ENCODE measurements at regions not wholly inside any gene's neighbourhood (a gene's known extent, or its start where the extent isn't known, plus 50 kb on each side); places are given as distances from the start of the nearest gene placed in this dataset.
"Not testable (repeated sequence)": the region's sequence is repeated elsewhere in the genome, so short reads cannot be mapped to it uniquely, and the experiment has no call there.

- no peaks in the 10 kb centered on the region for H3K36me3 ChIP-seq (ENCODE audit: insufficient read depth, low read depth, low read length)
- peaks cover 92% of the 10 kb centered on the region for H3K9me3 ChIP-seq (ENCODE audit: insufficient read depth, low read depth, low read length)
- H3K4me1 ChIP-seq (ENCODE audit: insufficient read depth, low read length) = no peaks in the 10 kb centered on the region
- H3K4me3 ChIP-seq (ENCODE audit: low read length) = no peak overlapping the region
- H3K27me3 ChIP-seq (ENCODE audit: insufficient read depth, low read length) = no peaks in the 10 kb centered on the region
- H3K9ac ChIP-seq (ENCODE audit: low read depth, low read length) = no peak overlapping the region
- H3K27ac ChIP-seq (ENCODE audit: low read length) = no peak overlapping the region
These were observed 156.1 kb downstream of the OR4M2 start for GRCh38 chr15:22236469-22236868.

GRCh38 chr15:22237891-22238275, 157.6 kb downstream of the OR4M2 start:
- Histone ChIP-seq H3K36me3 (ENCODE audit: insufficient read depth, low read depth, low read length) (no peaks in the 10 kb centered on the region), H3K9me3 (ENCODE audit: insufficient read depth, low read depth, low read length) (peaks cover 88% of the 10 kb centered on the region), H3K27me3 (ENCODE audit: insufficient read depth, low read length) (no peaks in the 10 kb centered on the region), H3K4me1 (ENCODE audit: insufficient read depth, low read length) (no peaks in the 10 kb centered on the region), H3K9ac (ENCODE audit: low read depth, low read length) (no peak overlapping the region), H3K27ac (ENCODE audit: low read length) (no peak overlapping the region), H3K4me3 (ENCODE audit: low read length) (no peak overlapping the region)

- peaks cover 89% of the 10 kb centered on the region for H3K9me3 ChIP-seq (ENCODE audit: insufficient read depth, low read depth, low read length)
- H3K9ac ChIP-seq (ENCODE audit: low read depth, low read length); H3K27me3 ChIP-seq (ENCODE audit: insufficient read depth, low read length); H3K27ac ChIP-seq (ENCODE audit: low read length); H3K4me3 ChIP-seq (ENCODE audit: low read length); H3K4me1 ChIP-seq (ENCODE audit: insufficient read depth, low read length); H3K36me3 ChIP-seq (ENCODE audit: insufficient read depth, low read depth, low read length): not testable (repeated sequence)
These were observed 158.1 kb downstream of the OR4M2 start for GRCh38 chr15:22238276-22238958.

DNA sequence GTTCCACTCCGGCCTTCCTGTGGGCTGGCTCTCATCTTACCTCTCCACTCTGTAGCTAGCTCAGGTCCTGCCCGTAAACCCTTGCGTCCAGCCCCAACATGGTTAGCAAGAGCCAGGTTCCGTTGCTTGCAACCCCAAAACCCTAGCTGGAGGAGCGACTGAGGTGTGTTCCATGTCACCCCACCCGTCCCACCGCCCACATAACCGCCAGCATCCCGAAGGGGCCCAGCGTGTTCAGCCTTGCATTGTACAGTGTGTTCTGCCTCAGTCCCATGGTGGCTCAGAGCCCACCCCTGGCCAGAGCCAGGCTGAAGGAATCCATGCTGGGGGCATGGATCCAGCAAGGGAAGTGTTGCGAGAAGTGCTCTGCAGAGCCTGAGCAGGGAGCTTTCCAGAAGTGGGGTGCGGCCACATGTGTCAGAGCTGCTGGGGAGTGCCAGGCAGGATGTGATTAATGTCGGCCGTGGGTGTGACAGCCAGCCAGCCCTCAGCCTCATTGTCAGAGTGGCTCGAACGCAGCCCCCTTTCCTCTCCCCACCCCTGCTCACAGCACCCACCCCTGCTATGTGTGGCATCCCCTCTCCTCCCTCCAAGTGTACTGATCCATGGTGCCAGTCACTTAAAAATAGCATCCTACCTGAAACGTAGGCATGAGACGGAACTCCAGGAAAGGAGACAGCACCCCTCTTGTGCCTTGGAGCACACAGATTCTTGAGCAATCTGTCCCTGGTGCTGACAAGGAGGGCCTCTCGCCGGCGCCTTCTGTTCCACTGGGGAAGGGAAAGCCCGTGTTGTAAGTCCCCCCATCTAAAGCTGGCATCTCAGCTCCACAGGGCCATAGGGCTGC, 158.9 kb downstream of the OR4M2 start:
- peaks cover 89% of the 10 kb centered on the region for H3K9me3 ChIP-seq (ENCODE audit: insufficient read depth, low read depth, low read length)
- H3K4me1 ChIP-seq (ENCODE audit: insufficient read depth, low read length); H3K36me3 ChIP-seq (ENCODE audit: insufficient read depth, low read depth, low read length); H3K9ac ChIP-seq (ENCODE audit: low read depth, low read length); H3K4me3 ChIP-seq (ENCODE audit: low read length); H3K27ac ChIP-seq (ENCODE audit: low read length); H3K27me3 ChIP-seq (ENCODE audit: insufficient read depth, low read length): not testable (repeated sequence)

DNA sequence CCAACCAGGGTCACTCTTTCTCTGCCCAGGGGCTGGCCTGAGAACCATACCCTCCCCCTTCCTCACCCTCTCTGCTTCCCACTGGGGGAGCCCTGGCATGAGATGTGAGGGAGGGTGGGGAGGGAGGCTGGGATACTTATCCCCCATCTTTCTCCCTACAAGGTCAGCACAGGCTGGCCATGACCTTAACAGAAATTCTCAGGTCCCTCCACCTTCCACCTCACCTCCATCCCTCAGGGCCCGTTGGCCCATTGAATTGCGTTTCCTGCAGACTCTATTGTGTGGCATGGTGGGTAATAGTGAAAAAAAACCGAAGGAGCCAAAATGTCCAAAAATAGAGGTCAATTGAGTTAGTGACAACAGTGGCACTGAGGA, 159.5 kb downstream of the OR4M2 start:
- H3K4me3 ChIP-seq (ENCODE audit: low read length) = no peak overlapping the region
- peaks cover 89% of the 10 kb centered on the region for H3K9me3 ChIP-seq (ENCODE audit: insufficient read depth, low read depth, low read length)
- H3K36me3 ChIP-seq (ENCODE audit: insufficient read depth, low read depth, low read length) = no peaks in the 10 kb centered on the region
- no peaks in the 10 kb centered on the region for H3K4me1 ChIP-seq (ENCODE audit: insufficient read depth, low read length)
- no peak overlapping the region for H3K27ac ChIP-seq (ENCODE audit: low read length)
- no peaks in the 10 kb centered on the region for H3K27me3 ChIP-seq (ENCODE audit: insufficient read depth, low read length)
- no peak overlapping the region for H3K9ac ChIP-seq (ENCODE audit: low read depth, low read length)

DNA sequence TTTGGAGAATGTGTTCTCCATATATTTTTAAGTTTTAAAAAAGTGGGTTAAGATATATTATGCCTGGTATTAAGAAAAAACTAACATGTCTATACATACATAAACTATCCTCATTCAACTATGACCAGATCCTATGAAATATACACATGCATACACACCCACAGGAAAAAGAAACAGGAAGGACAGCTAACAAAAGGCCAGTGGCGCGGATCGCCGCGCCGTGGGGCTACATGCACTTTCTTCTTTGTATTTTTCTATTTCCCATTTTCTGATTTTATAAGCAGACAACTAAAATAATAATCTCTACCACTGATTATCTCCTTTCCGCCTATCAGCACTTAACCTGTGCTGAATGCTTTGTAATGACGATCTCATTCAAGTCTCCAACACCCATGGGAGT, 160.1 kb downstream of the OR4M2 start:
- Histone ChIP-seq H3K9ac (ENCODE audit: low read depth, low read length) (no peak overlapping the region), H3K9me3 (ENCODE audit: insufficient read depth, low read depth, low read length) (peaks cover 87% of the 10 kb centered on the region), H3K4me3 (ENCODE audit: low read length) (no peak overlapping the region), H3K27ac (ENCODE audit: low read length) (no peak overlapping the region), H3K36me3 (ENCODE audit: insufficient read depth, low read depth, low read length) (no peaks in the 10 kb centered on the region), H3K4me1 (ENCODE audit: insufficient read depth, low read length) (no peaks in the 10 kb centered on the region), H3K27me3 (ENCODE audit: insufficient read depth, low read length) (no peaks in the 10 kb centered on the region)

GRCh38 chr15:22240986-22241385, 160.7 kb downstream of the OR4M2 start:
- Histone ChIP-seq H3K4me3 (ENCODE audit: low read length) (no peak overlapping the region), H3K4me1 (ENCODE audit: insufficient read depth, low read length) (no peaks in the 10 kb centered on the region), H3K27me3 (ENCODE audit: insufficient read depth, low read length) (no peaks in the 10 kb centered on the region), H3K9me3 (ENCODE audit: insufficient read depth, low read depth, low read length) (peaks cover 83% of the 10 kb centered on the region), H3K36me3 (ENCODE audit: insufficient read depth, low read depth, low read length) (no peaks in the 10 kb centered on the region), H3K27ac (ENCODE audit: low read length) (no peak overlapping the region), H3K9ac (ENCODE audit: low read depth, low read length) (no peak overlapping the region)

DNA sequence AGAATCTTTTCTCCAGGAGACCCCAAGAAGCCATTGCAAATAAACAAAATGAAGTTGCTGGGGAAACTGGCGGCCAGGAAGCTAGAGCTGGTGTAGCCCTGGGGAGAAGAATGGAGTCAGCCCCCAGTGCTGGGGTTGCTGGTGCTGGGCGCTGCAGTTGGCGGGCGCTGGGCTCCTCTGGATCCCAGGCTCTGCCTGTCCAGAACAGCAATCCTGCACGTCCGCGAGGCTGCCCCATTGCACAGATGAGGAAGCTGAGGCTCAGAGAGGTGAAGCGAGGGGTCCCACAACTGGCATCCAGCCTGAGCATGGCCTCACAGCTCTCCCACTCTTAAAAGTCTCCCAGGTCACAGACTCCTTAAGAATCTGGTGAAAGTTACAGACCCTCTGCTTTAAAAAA, 161.1 kb downstream of the OR4M2 start:
- Histone ChIP-seq H3K9me3 (ENCODE audit: insufficient read depth, low read depth, low read length) (peaks cover 83% of the 10 kb centered on the region), H3K9ac (ENCODE audit: low read depth, low read length) (no peak overlapping the region), H3K27me3 (ENCODE audit: insufficient read depth, low read length) (no peaks in the 10 kb centered on the region), H3K27ac (ENCODE audit: low read length) (no peak overlapping the region), H3K4me1 (ENCODE audit: insufficient read depth, low read length) (no peaks in the 10 kb centered on the region), H3K36me3 (ENCODE audit: insufficient read depth, low read depth, low read length) (no peaks in the 10 kb centered on the region), H3K4me3 (ENCODE audit: low read length) (no peak overlapping the region)

GRCh38 chr15:22242311-22242710, 162.0 kb downstream of the OR4M2 start:
- H3K36me3 ChIP-seq (ENCODE audit: insufficient read depth, low read depth, low read length); H3K27me3 ChIP-seq (ENCODE audit: insufficient read depth, low read length); H3K4me3 ChIP-seq (ENCODE audit: low read length); H3K9ac ChIP-seq (ENCODE audit: low read depth, low read length); H3K4me1 ChIP-seq (ENCODE audit: insufficient read depth, low read length); H3K27ac ChIP-seq (ENCODE audit: low read length): not testable (repeated sequence)
- peaks cover 83% of the 10 kb centered on the region for H3K9me3 ChIP-seq (ENCODE audit: insufficient read depth, low read depth, low read length)

DNA sequence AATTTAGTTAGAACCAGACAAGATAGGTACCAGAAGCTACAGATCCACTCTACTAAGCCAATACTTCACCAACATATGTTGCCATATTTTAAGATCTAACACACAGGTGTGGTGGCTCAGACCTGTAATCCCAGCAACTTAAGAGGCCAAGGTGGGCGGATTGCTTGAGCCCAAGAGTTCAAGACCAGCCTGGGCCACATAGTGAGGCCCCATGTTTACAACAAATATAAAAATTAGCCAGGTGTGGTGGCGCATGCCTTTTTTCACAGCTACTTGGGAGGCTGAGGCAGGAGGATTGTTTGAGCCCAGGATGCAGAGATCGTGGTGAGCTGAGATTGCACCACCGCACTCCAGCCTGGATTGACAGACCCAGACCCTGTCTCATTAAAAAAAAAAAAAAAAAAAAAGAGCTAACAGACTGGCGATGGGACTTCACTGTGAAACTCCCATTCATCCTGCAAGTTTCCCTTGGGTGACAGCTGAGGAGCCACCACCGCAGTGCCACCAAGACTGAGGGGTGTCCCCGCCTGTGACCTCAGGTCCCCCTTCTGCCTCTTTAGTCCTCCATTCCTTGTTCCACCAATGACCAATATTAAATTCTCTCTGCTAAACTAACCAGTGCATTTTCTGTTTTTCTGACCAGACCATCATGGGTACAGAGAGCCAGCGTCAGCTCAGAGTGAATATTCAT, 163.3 kb downstream of the OR4M2 start:
- Histone ChIP-seq H3K27ac (ENCODE audit: low read length) (no peak overlapping the region), H3K4me3 (ENCODE audit: low read length) (no peak overlapping the region; the same call in 1 of the 2 replicates), H3K27me3 (ENCODE audit: insufficient read depth, low read length) (no peaks in the 10 kb centered on the region), H3K36me3 (ENCODE audit: insufficient read depth, low read depth, low read length) (no peaks in the 10 kb centered on the region), H3K9me3 (ENCODE audit: insufficient read depth, low read depth, low read length) (peaks cover 84% of the 10 kb centered on the region), H3K4me1 (ENCODE audit: insufficient read depth, low read length) (no peaks in the 10 kb centered on the region), H3K9ac (ENCODE audit: low read depth, low read length) (no peak overlapping the region)

DNA sequence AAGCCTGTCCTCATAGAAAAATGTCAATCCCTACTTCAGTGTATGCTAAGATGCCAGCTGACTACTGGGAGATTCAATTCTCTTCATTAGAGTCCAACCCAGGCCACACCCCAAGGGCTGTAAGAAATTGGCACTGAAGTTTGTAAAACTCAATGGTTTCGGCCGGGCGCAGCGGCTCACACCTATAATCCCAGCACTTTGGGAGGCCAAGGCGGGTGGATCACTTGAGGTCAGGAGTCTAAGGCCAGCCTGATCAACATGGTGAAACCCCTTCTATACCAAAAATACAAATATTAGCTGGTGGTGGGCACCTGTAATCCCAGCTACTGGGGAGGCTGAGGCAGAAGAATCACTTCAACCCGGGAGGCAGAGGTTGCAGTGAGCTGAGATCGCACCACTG, 169.2 kb downstream of the OR4M2 start:
- H3K27me3 ChIP-seq (ENCODE audit: insufficient read depth, low read length); H3K9ac ChIP-seq (ENCODE audit: low read depth, low read length); H3K27ac ChIP-seq (ENCODE audit: low read length); H3K36me3 ChIP-seq (ENCODE audit: insufficient read depth, low read depth, low read length); H3K4me3 ChIP-seq (ENCODE audit: low read length); H3K4me1 ChIP-seq (ENCODE audit: insufficient read depth, low read length): not testable (repeated sequence)
- peaks cover 84% of the 10 kb centered on the region for H3K9me3 ChIP-seq (ENCODE audit: insufficient read depth, low read depth, low read length)
